Astrocyte (in vitro differentiated cells and primary cell): ENCODE measurements at regions not wholly inside any gene's neighbourhood (a gene's known extent, or its start where the extent isn't known, plus 50 kb on each side); places are given as distances from the start of the nearest gene placed in this dataset.

Experiments used
- EZH2 ChIP-seq: IDR thresholded peaks from 2 replicates; pipeline ENCODE4 v1.6.1; 2012; ENCODE audit warnings: mild to moderate bottlenecking, low read length, inconsistent platforms; ENCODE audit not compliant: insufficient read depth
- TF ChIP-seq, protein P1 (sequence below): IDR thresholded peaks from 2 replicates; pipeline ENCODE4 v1.5.1; 2011; ENCODE audit warnings: low read depth, mild to moderate bottlenecking, inconsistent platforms, low read length, moderate library complexity; ENCODE audit not compliant: insufficient read depth

DNA sequence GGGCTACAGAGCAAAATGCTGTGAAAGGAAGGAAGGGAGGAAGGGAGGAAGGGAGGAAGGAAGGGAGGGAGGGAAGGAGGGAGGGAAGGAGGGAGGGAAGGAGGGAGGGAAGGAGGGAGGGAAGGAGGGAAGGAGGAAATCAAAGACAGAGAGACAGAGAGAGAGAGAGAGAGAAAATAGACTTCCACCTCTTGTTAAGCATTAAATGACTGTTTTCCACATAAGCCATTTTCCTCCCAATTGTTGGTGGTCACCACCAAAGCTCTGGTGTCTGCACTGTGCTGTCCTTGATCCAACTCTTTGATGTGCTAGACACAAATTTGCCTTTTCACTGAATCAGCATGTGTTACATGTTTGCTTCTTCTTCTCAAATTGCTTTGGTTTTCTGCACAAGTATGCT, 90.7 kb upstream of the INHBA start:
- TF ChIP-seq, protein P1, sequence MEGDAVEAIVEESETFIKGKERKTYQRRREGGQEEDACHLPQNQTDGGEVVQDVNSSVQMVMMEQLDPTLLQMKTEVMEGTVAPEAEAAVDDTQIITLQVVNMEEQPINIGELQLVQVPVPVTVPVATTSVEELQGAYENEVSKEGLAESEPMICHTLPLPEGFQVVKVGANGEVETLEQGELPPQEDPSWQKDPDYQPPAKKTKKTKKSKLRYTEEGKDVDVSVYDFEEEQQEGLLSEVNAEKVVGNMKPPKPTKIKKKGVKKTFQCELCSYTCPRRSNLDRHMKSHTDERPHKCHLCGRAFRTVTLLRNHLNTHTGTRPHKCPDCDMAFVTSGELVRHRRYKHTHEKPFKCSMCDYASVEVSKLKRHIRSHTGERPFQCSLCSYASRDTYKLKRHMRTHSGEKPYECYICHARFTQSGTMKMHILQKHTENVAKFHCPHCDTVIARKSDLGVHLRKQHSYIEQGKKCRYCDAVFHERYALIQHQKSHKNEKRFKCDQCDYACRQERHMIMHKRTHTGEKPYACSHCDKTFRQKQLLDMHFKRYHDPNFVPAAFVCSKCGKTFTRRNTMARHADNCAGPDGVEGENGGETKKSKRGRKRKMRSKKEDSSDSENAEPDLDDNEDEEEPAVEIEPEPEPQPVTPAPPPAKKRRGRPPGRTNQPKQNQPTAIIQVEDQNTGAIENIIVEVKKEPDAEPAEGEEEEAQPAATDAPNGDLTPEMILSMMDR: no peak
- TF ChIP-seq EZH2: no peak
